ENCODE measurements at regions not wholly inside any gene's neighbourhood (a gene's known extent, or its start where the extent isn't known, plus 50 kb on each side); places are given as distances from the start of the nearest gene placed in this dataset.

- TF ChIP-seq ZNF57 (CRISPR knock-in tag; IDR thresholded peaks at IDR 0.05) (no peak), OTX1 (CRISPR knock-in tag; IDR thresholded peaks at IDR 0.05) (no peak), NFE2L1 (tag; IDR thresholded peaks at IDR 0.05; ENCODE audit: borderline replicate concordance, low read depth) (no peak), ZNF830 (CRISPR knock-in tag; IDR thresholded peaks at IDR 0.05) (no peak), MEIS2 (IDR thresholded peaks at IDR 0.05; ENCODE audit: partially characterized antibody) (peak; percentile 71), CBX1 (IDR thresholded peaks at IDR 0.05; ENCODE audit: low read depth) (no peak), ZFP30 (CRISPR knock-in tag; IDR thresholded peaks at IDR 0.05; ENCODE audit: borderline replicate concordance) (no peak), ZNF277 (CRISPR knock-in tag; IDR thresholded peaks at IDR 0.05; ENCODE audit: borderline replicate concordance) (no peak), TRIM24 (IDR thresholded peaks at IDR 0.05) (peak; percentile 72 to 83), HIVEP1 (CRISPR knock-in tag; IDR thresholded peaks at IDR 0.05) (no peak), THRAP3 (IDR thresholded peaks at IDR 0.05; ENCODE audit: borderline replicate concordance) (no peak), JUN (IDR thresholded peaks at IDR 0.05; ENCODE audit: borderline replicate concordance, low read depth, low read length) (no peak), JUN (CRISPR knock-in tag; IDR thresholded peaks at IDR 0.05; ENCODE audit: borderline replicate concordance) (no peak), STAT5A (IDR thresholded peaks at IDR 0.05; ENCODE audit: borderline replicate concordance, low read length) (peak; percentile 84), ZNF445 (CRISPR knock-in tag; IDR thresholded peaks at IDR 0.05; ENCODE audit: low read depth) (no peak), CEBPG (CRISPR knock-in tag; IDR thresholded peaks at IDR 0.05) (no peak), CEBPG (tag; conservative IDR thresholded peaks at IDR 0.05 in 1 of 2, IDR thresholded peaks at IDR 0.05 in 1 of 2) (no peak), HBP1 (CRISPR knock-in tag; IDR thresholded peaks at IDR 0.05) (no peak), SMARCE1 (IDR thresholded peaks at IDR 0.05) (peak; percentile 89), ATF4 (CRISPR knock-in tag; IDR thresholded peaks at IDR 0.05) (no peak)
- TF ChIP-seq, protein P1, sequence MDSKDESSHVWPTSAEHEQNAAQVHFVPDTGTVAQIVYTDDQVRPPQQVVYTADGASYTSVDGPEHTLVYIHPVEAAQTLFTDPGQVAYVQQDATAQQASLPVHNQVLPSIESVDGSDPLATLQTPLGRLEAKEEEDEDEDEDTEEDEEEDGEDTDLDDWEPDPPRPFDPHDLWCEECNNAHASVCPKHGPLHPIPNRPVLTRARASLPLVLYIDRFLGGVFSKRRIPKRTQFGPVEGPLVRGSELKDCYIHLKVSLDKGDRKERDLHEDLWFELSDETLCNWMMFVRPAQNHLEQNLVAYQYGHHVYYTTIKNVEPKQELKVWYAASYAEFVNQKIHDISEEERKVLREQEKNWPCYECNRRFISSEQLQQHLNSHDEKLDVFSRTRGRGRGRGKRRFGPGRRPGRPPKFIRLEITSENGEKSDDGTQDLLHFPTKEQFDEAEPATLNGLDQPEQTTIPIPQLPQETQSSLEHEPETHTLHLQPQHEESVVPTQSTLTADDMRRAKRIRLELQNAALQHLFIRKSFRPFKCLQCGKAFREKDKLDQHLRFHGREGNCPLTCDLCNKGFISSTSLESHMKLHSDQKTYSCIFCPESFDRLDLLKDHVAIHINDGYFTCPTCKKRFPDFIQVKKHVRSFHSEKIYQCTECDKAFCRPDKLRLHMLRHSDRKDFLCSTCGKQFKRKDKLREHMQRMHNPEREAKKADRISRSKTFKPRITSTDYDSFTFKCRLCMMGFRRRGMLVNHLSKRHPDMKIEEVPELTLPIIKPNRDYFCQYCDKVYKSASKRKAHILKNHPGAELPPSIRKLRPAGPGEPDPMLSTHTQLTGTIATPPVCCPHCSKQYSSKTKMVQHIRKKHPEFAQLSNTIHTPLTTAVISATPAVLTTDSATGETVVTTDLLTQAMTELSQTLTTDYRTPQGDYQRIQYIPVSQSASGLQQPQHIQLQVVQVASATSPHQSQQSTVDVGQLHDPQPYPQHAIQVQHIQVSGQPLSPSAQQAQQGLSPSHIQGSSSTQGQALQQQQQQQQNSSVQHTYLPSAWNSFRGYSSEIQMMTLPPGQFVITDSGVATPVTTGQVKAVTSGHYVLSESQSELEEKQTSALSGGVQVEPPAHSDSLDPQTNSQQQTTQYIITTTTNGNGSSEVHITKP (IDR thresholded peaks at IDR 0.05; ENCODE audit: partially characterized antibody), result no peak
- TF ChIP-seq, protein P2, sequence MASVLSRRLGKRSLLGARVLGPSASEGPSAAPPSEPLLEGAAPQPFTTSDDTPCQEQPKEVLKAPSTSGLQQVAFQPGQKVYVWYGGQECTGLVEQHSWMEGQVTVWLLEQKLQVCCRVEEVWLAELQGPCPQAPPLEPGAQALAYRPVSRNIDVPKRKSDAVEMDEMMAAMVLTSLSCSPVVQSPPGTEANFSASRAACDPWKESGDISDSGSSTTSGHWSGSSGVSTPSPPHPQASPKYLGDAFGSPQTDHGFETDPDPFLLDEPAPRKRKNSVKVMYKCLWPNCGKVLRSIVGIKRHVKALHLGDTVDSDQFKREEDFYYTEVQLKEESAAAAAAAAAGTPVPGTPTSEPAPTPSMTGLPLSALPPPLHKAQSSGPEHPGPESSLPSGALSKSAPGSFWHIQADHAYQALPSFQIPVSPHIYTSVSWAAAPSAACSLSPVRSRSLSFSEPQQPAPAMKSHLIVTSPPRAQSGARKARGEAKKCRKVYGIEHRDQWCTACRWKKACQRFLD (CRISPR knock-in tag; IDR thresholded peaks at IDR 0.05), result 0 out of 2 replicates have a peak, but pooled peaks have one; percentile 38
Observed at GRCh38 chr2:144151405-144151804, 368.5 kb downstream of the ZEB2 start (continued).
